ENCODE measurements at regions not wholly inside any gene's neighbourhood (a gene's known extent, or its start where the extent isn't known, plus 50 kb on each side); places are given as distances from the start of the nearest gene placed in this dataset.
"Not testable (repeated sequence)": the region's sequence is repeated elsewhere in the genome, so short reads cannot be mapped to it uniquely, and the experiment has no call there.

- H3K4me3 ChIP-seq; H3K79me2 ChIP-seq (ENCODE audit: control insufficient read depth, insufficient read depth, low read length); H3K36me3 ChIP-seq (ENCODE audit: control insufficient read depth in 2 of 2, insufficient read depth in 2 of 2, low read length in 1 of 2); FAIRE-seq; ATAC-seq; H3K27me3 ChIP-seq (replicated peaks in 1 of 2; ENCODE audit: control insufficient read depth in 2 of 2, insufficient read depth in 2 of 2, low read length in 1 of 2); H3K4me1 ChIP-seq (ENCODE audit: control insufficient read depth, insufficient read depth, low read length); H3K27ac ChIP-seq (ENCODE audit: control insufficient read depth, insufficient read depth); intact Hi-C loops (cut with micrococcal nuclease; ENCODE audit: unreplicated experiment); H3K9ac ChIP-seq (ENCODE audit: control insufficient read depth, insufficient read depth, low read length); BruUV-seq (replicated peaks); H4K20me1 ChIP-seq (ENCODE audit: control insufficient read depth, insufficient read depth); POLR2A ChIA-PET; DNase-seq (ENCODE audit: low read depth, low spot score); RAD21 ChIA-PET (ENCODE audit: unreplicated experiment); H2AFZ ChIP-seq (ENCODE audit: control insufficient read depth, low read depth, low read length); in situ Hi-C loops (cut with MboI); H3K4me2 ChIP-seq (ENCODE audit: control insufficient read depth, insufficient read depth); H3K9me3 ChIP-seq (replicated peaks; ENCODE audit: control insufficient read depth, insufficient read depth, low read length): not testable (repeated sequence)
- CTCF ChIA-PET = interaction anchor here (3.4 kb wide), 1 partner anchor 10 kb away, joined by 20 read pairs; no protein-coding TSS in a partner anchor
- 0% methylated on average over 3 of the region's 3 CpGs for WGBS (ENCODE audit: insufficient coverage, insufficient replicate concordance, low lambda C conversion rate, missing lambda C conversion rate)
- SMC1A ChIA-PET (ENCODE audit: uncharacterized antibody, unreplicated experiment) = interaction anchor here (1.1 kb wide), 1 partner anchor 10 kb away, joined by 3 read pairs; no protein-coding TSS in a partner anchor
Measured at GRCh38 chrX:132302687-132303086, 83.4 kb upstream of the RAP2C start.

DNA sequence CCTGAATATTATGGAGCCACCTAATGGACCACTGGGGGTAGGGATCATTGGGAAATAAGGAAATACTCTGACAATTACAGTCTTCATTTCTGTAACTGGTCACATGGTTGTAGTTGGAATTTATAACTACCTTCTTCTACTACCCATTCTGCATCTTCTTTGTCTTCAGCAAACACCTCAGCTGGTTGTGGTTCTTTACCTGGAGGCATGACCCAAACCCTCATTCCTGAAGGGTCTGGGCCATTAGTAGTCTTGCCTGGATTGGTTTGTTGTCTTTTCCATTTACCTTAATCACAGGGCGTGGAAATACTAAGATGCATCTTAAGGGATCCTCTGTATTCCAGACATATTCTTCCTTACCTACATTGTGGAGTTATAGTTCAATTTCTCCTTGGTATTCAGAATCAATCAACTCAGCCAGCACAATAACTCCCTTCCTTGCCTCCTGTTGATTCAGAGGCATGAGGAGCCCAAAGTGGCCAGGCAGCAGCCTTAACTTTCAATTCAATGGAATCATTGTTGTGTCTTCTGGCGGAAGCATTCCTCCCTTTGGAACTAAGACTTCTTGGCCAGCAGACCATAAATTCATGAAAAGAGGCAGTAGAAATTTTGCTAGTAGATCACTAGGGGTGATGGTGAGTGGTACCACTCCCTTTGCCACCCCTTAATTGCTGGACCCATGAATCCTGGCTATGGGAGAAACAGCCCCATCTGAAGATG, 75.7 kb upstream of the RAP2C start:
- TF ChIP-seq SUPT20H (IDR thresholded peaks at IDR 0.05; ENCODE audit: borderline replicate concordance, control insufficient read depth, low read depth, low read length) = no peak
- no peak for TF ChIP-seq HSF1 (IDR thresholded peaks at IDR 0.05; ENCODE audit: low read depth, low read length)
- TF ChIP-seq CREM (IDR thresholded peaks at IDR 0.05; ENCODE audit: low read depth) = no peak
- no peak for TF ChIP-seq DPF2 (IDR thresholded peaks at IDR 0.05)
- no peak for TF ChIP-seq BMI1 (IDR thresholded peaks at IDR 0.05; ENCODE audit: borderline replicate concordance)
- no peak for TF ChIP-seq CHD2 (IDR thresholded peaks at IDR 0.05; ENCODE audit: borderline replicate concordance, low read depth, low read length)
- no peak for TF ChIP-seq NR2C2 (IDR thresholded peaks at IDR 0.05; ENCODE audit: borderline replicate concordance, control insufficient read depth, insufficient read length, low read depth)
- no peak for TF ChIP-seq FOS (IDR thresholded peaks at IDR 0.05; ENCODE audit: borderline replicate concordance, extremely low read depth, insufficient read length)
- TF ChIP-seq SMC3 (IDR thresholded peaks at IDR 0.05; ENCODE audit: borderline replicate concordance, low read length) = no peak
- TF ChIP-seq SMARCA5 (IDR thresholded peaks at IDR 0.05) = no peak
- TF ChIP-seq NFIC (IDR thresholded peaks at IDR 0.05; ENCODE audit: low read depth, low read length) = no peak
- no peak for TF ChIP-seq CHD1 (IDR thresholded peaks at IDR 0.05; ENCODE audit: low read depth, low read length)
- TF ChIP-seq NR2C1 (IDR thresholded peaks at IDR 0.05) = no peak
- TF ChIP-seq, protein P1, sequence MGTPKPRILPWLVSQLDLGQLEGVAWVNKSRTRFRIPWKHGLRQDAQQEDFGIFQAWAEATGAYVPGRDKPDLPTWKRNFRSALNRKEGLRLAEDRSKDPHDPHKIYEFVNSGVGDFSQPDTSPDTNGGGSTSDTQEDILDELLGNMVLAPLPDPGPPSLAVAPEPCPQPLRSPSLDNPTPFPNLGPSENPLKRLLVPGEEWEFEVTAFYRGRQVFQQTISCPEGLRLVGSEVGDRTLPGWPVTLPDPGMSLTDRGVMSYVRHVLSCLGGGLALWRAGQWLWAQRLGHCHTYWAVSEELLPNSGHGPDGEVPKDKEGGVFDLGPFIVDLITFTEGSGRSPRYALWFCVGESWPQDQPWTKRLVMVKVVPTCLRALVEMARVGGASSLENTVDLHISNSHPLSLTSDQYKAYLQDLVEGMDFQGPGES (IDR thresholded peaks at IDR 0.05) = no peak
- no peak for TF ChIP-seq MEF2B (IDR thresholded peaks at IDR 0.05; ENCODE audit: partially characterized antibody, poor library complexity, severe bottlenecking)
- Histone ChIP-seq H3K9me3 (replicated peaks; ENCODE audit: control insufficient read depth, insufficient read depth, low read length) (no peaks in the 10 kb centered on the region), H3K4me1 (ENCODE audit: control insufficient read depth, insufficient read depth, low read length) (no peaks in the 10 kb centered on the region), H4K20me1 (ENCODE audit: control insufficient read depth, insufficient read depth) (no peaks in the 10 kb centered on the region; the same call in 1 of the 2 replicates), H3K9ac (ENCODE audit: control insufficient read depth, insufficient read depth, low read length) (no peak overlapping the region), H3K79me2 (ENCODE audit: control insufficient read depth, insufficient read depth, low read length) (no peaks in the 10 kb centered on the region), H3K27me3 (replicated peaks in 1 of 2; ENCODE audit: control insufficient read depth in 2 of 2, insufficient read depth in 2 of 2, low read length in 1 of 2) (no peaks in the 10 kb centered on the region), H3K36me3 (ENCODE audit: control insufficient read depth in 2 of 2, insufficient read depth in 2 of 2, low read length in 1 of 2) (no peaks in the 10 kb centered on the region), H3K4me2 (ENCODE audit: control insufficient read depth, insufficient read depth) (no peak overlapping the region), H2AFZ (ENCODE audit: control insufficient read depth, low read depth, low read length) (no peak overlapping the region), H3K27ac (ENCODE audit: control insufficient read depth, insufficient read depth) (no peak overlapping the region), H3K4me3 (no peak overlapping the region)
- POLR2A ChIA-PET = no interaction called here
- ATAC-seq = no peak
- FAIRE-seq = no peak
- intact Hi-C loops (cut with micrococcal nuclease; ENCODE audit: unreplicated experiment) (loop anchor here (5.0 kb wide), 2 partner anchors 297 to 337 kb away; no protein-coding TSS in a partner anchor), in situ Hi-C loops (cut with MboI) (loop anchor here (5.0 to 10.0 kb wide), 2 partner anchors 300 to 322 kb away; no protein-coding TSS in a partner anchor)
- BruUV-seq (replicated peaks) = no TSS peak
- SMC1A ChIA-PET (ENCODE audit: uncharacterized antibody, unreplicated experiment) = interaction anchor here (3.2 kb wide), 1 partner anchor 320 kb away, joined by 40 read pairs; no protein-coding TSS in a partner anchor
- RAD21 ChIA-PET (ENCODE audit: unreplicated experiment) = interaction anchor here (1.1 kb wide), 1 partner anchor 168 kb away, joined by 4 read pairs; no protein-coding TSS in a partner anchor
- CTCF ChIA-PET = interaction anchor here (2.6 to 3.1 kb wide), 4 partner anchors 13 to 323 kb away, joined by 8 to 73 read pairs (median 15); no protein-coding TSS in a partner anchor
- no peak for DNase-seq (ENCODE audit: low read depth, low spot score)
- WGBS (ENCODE audit: insufficient coverage, insufficient replicate concordance, low lambda C conversion rate, missing lambda C conversion rate) = 52% methylated on average over 2 of the region's 2 CpGs

All from GM12878 (cell line).